Endothelial cell of umbilical vein (primary cell): ENCODE measurements at regions not wholly inside any gene's neighbourhood (a gene's known extent, or its start where the extent isn't known, plus 50 kb on each side); places are given as distances from the start of the nearest gene placed in this dataset.

Experiments used
- BruUV-seq: library from RNA; stranded (reverse); fragments of 400-500 nt; replicated peaks from 2 replicates; lab custom pipeline; 2021; lab: Mats Ljungman, UMichigan
- CTCF ChIA-PET: fragments of 300-600, 350-600 bp; sonication (Branson Sonifier 250); formaldehyde crosslinking; loops from one replicate; lab custom pipeline; 2021; ENCODE audit warnings: antibody characterized with exemption, inconsistent platforms; lab: Charles Lee
- POLR2A ChIA-PET: fragments of 300-600, 350-600 bp; sonication (Branson Sonifier 250); formaldehyde crosslinking; loops from one replicate; lab custom pipeline; 2021; ENCODE audit warnings: antibody characterized with exemption, inconsistent platforms; lab: Charles Lee
- DNase-seq: peaks from one replicate; pipeline ENCODE4 v3.0.0-alpha.2; 2011; ENCODE audit warnings: low read depth, low spot score
- FAIRE-seq: peaks from 2 replicates; lab custom pipeline; 2011; peaks lifted over from hg19 to GRCh38; lab: Jason Lieb, UNC
- H2AFZ ChIP-seq: 2 replicates; pipeline ENCODE4 v1.6.0; 2012; ENCODE audit warnings: low read depth, low read length, control low read depth, inconsistent platforms
- H3K27ac ChIP-seq: 2 replicates; pipeline ENCODE4 v1.5.1; 2011; ENCODE audit warnings: low read depth, mild to moderate bottlenecking, control low read depth, low read length, moderate library complexity; ENCODE audit not compliant: insufficient read depth
- H3K27me3 ChIP-seq, 2 experiments: 2 replicates each; pipeline versions ENCODE4 v1.6.0 to v1.6.1; 2011; ENCODE audit warnings: low read length in 2 of 2, mixed read lengths in 1 of 2; ENCODE audit not compliant: control insufficient read depth in 2 of 2, insufficient read depth in 2 of 2
- H3K36me3 ChIP-seq, 2 experiments: 2 replicates in 1 of 2; 3 replicates in 1 of 2; pipeline ENCODE4 v1.5.1; 2011; ENCODE audit warnings: low read length in 2 of 2, mild to moderate bottlenecking in 1 of 2, moderate library complexity in 1 of 2; ENCODE audit not compliant: control insufficient read depth in 2 of 2, insufficient read depth in 2 of 2; ENCODE audit errors: extremely low read depth in 1 of 2
- H3K4me1 ChIP-seq: 3 replicates; pipeline ENCODE4 v1.5.1; 2011; ENCODE audit warnings: mild to moderate bottlenecking, low read length; ENCODE audit not compliant: control insufficient read depth, insufficient read depth; ENCODE audit errors: extremely low read depth
- H3K4me2 ChIP-seq: 2 replicates; pipeline ENCODE4 v1.6.1; 2011; ENCODE audit warnings: low read length, control low read depth, mixed read lengths; ENCODE audit not compliant: insufficient read depth
- H3K4me3 ChIP-seq, 3 experiments: fragments of 200-600 bp in 1 of 3; sonication (generic), shearing (Covaris generic) in 1 of 3; replicated peaks in 1 of 3; 2 replicates each; pipeline ENCODE4 v1.5.1; 2011 to 2016; ENCODE audit warnings: control low read depth in 3 of 3, low read length in 3 of 3, mild to moderate bottlenecking in 2 of 3, inconsistent platforms in 1 of 3, low read depth in 1 of 3, moderate library complexity in 1 of 3; ENCODE audit not compliant: insufficient read depth in 1 of 3
- H3K79me2 ChIP-seq: 2 replicates; pipeline ENCODE4 v1.6.0; 2012; ENCODE audit warnings: low read length, inconsistent platforms; ENCODE audit not compliant: control insufficient read depth, insufficient read depth
- H3K9ac ChIP-seq: replicated peaks from 2 replicates; pipeline ENCODE3; 2011; ENCODE audit warnings: low read length, control low read depth; ENCODE audit not compliant: insufficient read depth; ENCODE audit errors: extremely low read depth
- H3K9me1 ChIP-seq: replicated peaks from 3 replicates; pipeline ENCODE4 v1.6.0; 2011; ENCODE audit warnings: mild to moderate bottlenecking, low read length; ENCODE audit not compliant: control insufficient read depth, insufficient read depth; ENCODE audit errors: extremely low read depth
- H3K9me3 ChIP-seq: replicated peaks from 2 replicates; pipeline ENCODE4 v1.5.1; 2012; ENCODE audit warnings: low read length, inconsistent platforms; ENCODE audit not compliant: control insufficient read depth, insufficient read depth
- H4K20me1 ChIP-seq: replicated peaks from 2 replicates; pipeline ENCODE3; 2011; ENCODE audit warnings: mild to moderate bottlenecking, low read length; ENCODE audit not compliant: control insufficient read depth, insufficient read depth; ENCODE audit errors: extremely low read depth
- CTCF ChIP-seq, 2 donors: IDR thresholded peaks; 1 replicate in 1 of 2; 2 replicates in 1 of 2; pipeline ENCODE4 v1.5.1; 2011; ENCODE audit warnings: low read length in 2 of 2, mild to moderate bottlenecking in 2 of 2, moderate library complexity in 2 of 2, control low read depth in 1 of 2, inconsistent platforms in 1 of 2, low read depth in 1 of 2; ENCODE audit not compliant: insufficient read depth in 1 of 2; ENCODE audit errors: extremely low read depth in 1 of 2
- EZH2 ChIP-seq: IDR thresholded peaks from 2 replicates; pipeline ENCODE4 v1.6.1; 2012; ENCODE audit warnings: borderline replicate concordance, low read depth, mild to moderate bottlenecking, moderate library complexity, low read length, inconsistent platforms; ENCODE audit not compliant: severe bottlenecking
- FOS ChIP-seq: IDR thresholded peaks from 2 replicates; pipeline ENCODE4 v1.6.1; 2011; ENCODE audit warnings: mild to moderate bottlenecking, low read length, moderate library complexity, borderline replicate concordance; ENCODE audit not compliant: insufficient read depth
- GATA2 ChIP-seq: IDR thresholded peaks from 2 replicates; pipeline ENCODE4 v1.7.0; 2011; ENCODE audit warnings: low read depth, mild to moderate bottlenecking, moderate library complexity, mixed read lengths, low read length; ENCODE audit not compliant: insufficient read length, insufficient read depth
- JUN ChIP-seq: IDR thresholded peaks from 2 replicates; pipeline ENCODE4 v1.6.1; 2011; ENCODE audit warnings: borderline replicate concordance, low read depth; ENCODE audit not compliant: insufficient read length, insufficient read depth
- MAX ChIP-seq: IDR thresholded peaks from 2 replicates; pipeline ENCODE4 v1.6.1; 2011; ENCODE audit not compliant: insufficient read depth, insufficient read length
- MYC ChIP-seq: IDR thresholded peaks from one replicate; pipeline ENCODE4 v1.6.1; 2011; ENCODE audit warnings: mild to moderate bottlenecking, low read depth, low read length
- POLR2A ChIP-seq: IDR thresholded peaks from 2 replicates; pipeline ENCODE4 v1.6.1; 2012; ENCODE audit warnings: low read depth, mild to moderate bottlenecking, control low read depth, low read length
- POLR2AphosphoS5 ChIP-seq: IDR thresholded peaks from 2 replicates; pipeline ENCODE4 v1.6.1; 2012; ENCODE audit warnings: low read depth, mild to moderate bottlenecking, control low read depth, low read length, moderate library complexity; ENCODE audit not compliant: insufficient read depth
- dilution Hi-C: fragments of 300-500 bp; cut with MboI; formaldehyde crosslinking; loops from one replicate; pipeline ENCODE4 v1.15.0; 2019; ENCODE audit warnings: low sequenced_read_pairs; ENCODE audit not compliant: extremely low pct_ligation_motif_present
- intact Hi-C: fragments of 100-400 bp; cut with micrococcal nuclease; formaldehyde crosslinking; loops from one replicate; pipeline ENCODE4 v1.10.0; 2022

- no peak for DNase-seq
- Histone ChIP-seq H3K27ac (no peak overlapping the region), H2AFZ (no peak overlapping the region), H3K36me3 (no peaks in the 10 kb centered on the region), H3K27me3 (no peaks in the 10 kb centered on the region), H4K20me1 (no peaks in the 10 kb centered on the region), H3K79me2 (no peaks in the 10 kb centered on the region), H3K4me1 (no peaks in the 10 kb centered on the region), H3K9me1 (no peaks in the 10 kb centered on the region), H3K9ac (no peak overlapping the region), H3K4me3 (no peak overlapping the region), H3K9me3 (peaks cover 2% of the 10 kb centered on the region), H3K4me2 (no peak overlapping the region)
- no peak for FAIRE-seq
- TF ChIP-seq MAX, result no peak
- TF ChIP-seq FOS, result no peak
- TF ChIP-seq JUN, result no peak
- no peak for TF ChIP-seq POLR2A
- no peak for TF ChIP-seq MYC
- TF ChIP-seq POLR2AphosphoS5, result no peak
- no peak for TF ChIP-seq EZH2
- no peak for TF ChIP-seq GATA2
- TF ChIP-seq CTCF (IDR thresholded peaks at IDR 0.05; ENCODE audit: extremely low read depth in 1 of 2, insufficient read depth in 1 of 2, low read depth in 1 of 2, low read length in 2 of 2), result no peak
- CTCF ChIA-PET, result interaction anchor here (0.7 kb wide), 1 partner anchor 205 kb away, joined by 3 read pairs; no protein-coding TSS in a partner anchor
- no TSS peak for BruUV-seq
- dilution Hi-C loops (no loop called here), intact Hi-C loops (no loop called here)
- POLR2A ChIA-PET, result no interaction called here
Measured at GRCh38 chr2:16939771-16940170, 274.1 kb upstream of the CYRIA start.
